Liver (tissue), 8 donors: ENCODE measurements at regions not wholly inside any gene's neighbourhood (a gene's known extent, or its start where the extent isn't known, plus 50 kb on each side); places are given as distances from the start of the nearest gene placed in this dataset.

ENCODE experiments used
- DNase-seq: peaks from one replicate; pipeline ENCODE4 v3.0.0-alpha.2; 2017; ENCODE audit warnings: low spot score
- H3K27ac ChIP-seq, 2 donors: one replicate each; pipeline ENCODE4 v1.7.0; 2013; ENCODE audit warnings: inconsistent platforms in 2 of 2, low read length in 2 of 2, control low read depth in 1 of 2, low read depth in 1 of 2, mild to moderate bottlenecking in 1 of 2
- H3K27me3 ChIP-seq, 4 donors: one replicate each; pipeline versions ENCODE4 v1.6.1 to v1.7.0; 2013; ENCODE audit warnings: low read length in 3 of 4, inconsistent platforms in 1 of 4, mild to moderate bottlenecking in 1 of 4, moderate library complexity in 1 of 4; ENCODE audit not compliant: control insufficient read depth in 4 of 4, insufficient read depth in 4 of 4
- H3K36me3 ChIP-seq, 4 donors: one replicate each; pipeline versions ENCODE4 v1.6.1 to v1.7.0; 2013; ENCODE audit warnings: low read length in 3 of 4, mild to moderate bottlenecking in 3 of 4, low read depth in 1 of 4, moderate library complexity in 1 of 4; ENCODE audit not compliant: control insufficient read depth in 4 of 4, insufficient read depth in 3 of 4
- H3K4me1 ChIP-seq, 4 donors: one replicate each; pipeline versions ENCODE4 v1.6.1 to v1.7.0; 2013; ENCODE audit warnings: low read length in 3 of 4, mild to moderate bottlenecking in 3 of 4, moderate library complexity in 1 of 4; ENCODE audit not compliant: control insufficient read depth in 4 of 4, insufficient read depth in 4 of 4
- H3K4me3 ChIP-seq, 3 donors: one replicate each; pipeline versions ENCODE4 v1.6.1 to v1.7.0; 2013; ENCODE audit warnings: low read length in 3 of 3, control low read depth in 1 of 3, low read depth in 1 of 3, mild to moderate bottlenecking in 1 of 3
- H3K9ac ChIP-seq, 2 donors: one replicate each; pipeline ENCODE4 v1.7.0; 2013; ENCODE audit warnings: low read length in 2 of 2, mild to moderate bottlenecking in 2 of 2, moderate library complexity in 2 of 2, control low read depth in 1 of 2, low read depth in 1 of 2
- H3K9me3 ChIP-seq, 4 donors: one replicate each; pipeline versions ENCODE4 v1.6.1 to v1.7.0; 2013; ENCODE audit warnings: low read length in 3 of 4; ENCODE audit not compliant: control insufficient read depth in 4 of 4
- ATF3 ChIP-seq: IDR thresholded peaks from 2 replicates; pipeline ENCODE4 v1.6.1; 2016; ENCODE audit warnings: antibody characterized with exemption
- CTCF ChIP-seq: fragments of 150-350 bp; IDR thresholded peaks from 2 replicates; pipeline ENCODE4 v1.5.1; 2017; ENCODE audit warnings: improper control_type of control experiment, low read depth, low read length; ENCODE audit not compliant: missing input control
- EGR1 ChIP-seq, 2 donors: IDR thresholded peaks; 2 replicates each; pipeline ENCODE4 v1.6.1; 2016 to 2018; ENCODE audit warnings: antibody characterized with exemption in 2 of 2, low read depth in 2 of 2
- FOXA1 ChIP-seq: IDR thresholded peaks from 2 replicates; pipeline ENCODE4 v1.6.1; 2016; ENCODE audit warnings: antibody characterized with exemption
- FOXA2 ChIP-seq: IDR thresholded peaks from 2 replicates; pipeline ENCODE4 v1.6.1; 2016; ENCODE audit warnings: antibody characterized with exemption
- GABPA ChIP-seq, 2 donors: IDR thresholded peaks in 1 of 2; conservative IDR thresholded peaks in 1 of 2; 2 replicates each; pipeline ENCODE4 v1.6.1; 2016; ENCODE audit warnings: antibody characterized with exemption in 2 of 2, mild to moderate bottlenecking in 1 of 2, moderate library complexity in 1 of 2
- HNF4A ChIP-seq, 2 donors: conservative IDR thresholded peaks; 2 replicates each; pipeline ENCODE4 v1.6.1; 2016; ENCODE audit warnings: antibody characterized with exemption in 2 of 2, mild to moderate bottlenecking in 2 of 2
- HNF4G ChIP-seq: IDR thresholded peaks from 2 replicates; pipeline ENCODE4 v1.6.1; 2016; ENCODE audit warnings: antibody characterized with exemption
- JUND ChIP-seq, 2 donors: IDR thresholded peaks; 2 replicates each; pipeline ENCODE4 v1.6.1; 2016; ENCODE audit warnings: antibody characterized with exemption in 2 of 2
- MAX ChIP-seq: IDR thresholded peaks from 2 replicates; pipeline ENCODE4 v1.6.1; 2016; ENCODE audit warnings: antibody characterized with exemption
- NR2F2 ChIP-seq: IDR thresholded peaks from 2 replicates; pipeline ENCODE4 v1.6.1; 2016; ENCODE audit warnings: antibody characterized with exemption
- RAD21 ChIP-seq, 2 donors: IDR thresholded peaks; 2 replicates each; pipeline ENCODE4 v1.6.1; 2016; ENCODE audit warnings: antibody characterized with exemption in 2 of 2, mild to moderate bottlenecking in 2 of 2
- REST ChIP-seq: IDR thresholded peaks from 2 replicates; pipeline ENCODE4 v1.6.1; 2016; ENCODE audit warnings: antibody characterized with exemption, mild to moderate bottlenecking
- RXRA ChIP-seq, 2 donors: IDR thresholded peaks; 2 replicates each; pipeline ENCODE4 v1.6.1; 2017 to 2018; ENCODE audit warnings: antibody characterized with exemption in 2 of 2, mild to moderate bottlenecking in 1 of 2
- SP1 ChIP-seq: IDR thresholded peaks from 2 replicates; pipeline ENCODE4 v1.6.1; 2018; ENCODE audit warnings: antibody characterized with exemption, mild to moderate bottlenecking
- TAF1 ChIP-seq: conservative IDR thresholded peaks from 2 replicates; pipeline ENCODE4 v1.6.1; 2016; ENCODE audit warnings: antibody characterized with exemption, mild to moderate bottlenecking
- YY1 ChIP-seq: IDR thresholded peaks from 2 replicates; pipeline ENCODE4 v1.6.1; 2016; ENCODE audit warnings: antibody characterized with exemption, mild to moderate bottlenecking
- ZBTB33 ChIP-seq: IDR thresholded peaks from 2 replicates; pipeline ENCODE4 v1.6.1; 2016; ENCODE audit warnings: antibody characterized with exemption
- WGBS: extraction: QIAGEN DNeasy Blood & Tissue Kit; methylation state at CpG from one replicate; pipeline ENCODE4 v1.1.7; 2013; 5-methylcytosine and 5-hydroxymethylcytosine counted together
- donor health status: healthy.
- donor health status: healthy.
- donor health status: healthy.
- donor health status: healthy.
- donor health status: healthy.

GRCh38 chr1:170872663-170873062 is 62.7 kb upstream of the MROH9 start:
- WGBS = 79% methylated on average over 2 of the region's 2 CpGs
- no peak for DNase-seq
- H3K27me3 ChIP-seq = peaks cover 0 to 7% (median 0%) of the 10 kb centered on the region in 4 donors
- H3K9ac ChIP-seq = no peak overlapping the region
- no peaks in the 10 kb centered on the region for H3K36me3 ChIP-seq
- no peaks in the 10 kb centered on the region for H3K9me3 ChIP-seq
- H3K4me1 ChIP-seq = no peaks in the 10 kb centered on the region
- no peak overlapping the region for H3K4me3 ChIP-seq
- H3K27ac ChIP-seq = no peak overlapping the region
- TF ChIP-seq REST (no peak), FOXA2 (no peak), HNF4G (no peak), TAF1 (no peak), NR2F2 (no peak), RAD21 (IDR thresholded peaks at IDR 0.05) (no peak), RXRA (IDR thresholded peaks at IDR 0.05) (no peak), JUND (IDR thresholded peaks at IDR 0.05) (no peak), FOXA1 (no peak), GABPA (IDR thresholded peaks at IDR 0.05 in 1 of 2, conservative IDR thresholded peaks at IDR 0.05 in 1 of 2) (no peak), ATF3 (no peak), EGR1 (IDR thresholded peaks at IDR 0.05; ENCODE audit: low read depth in 2 of 2) (no peak), MAX (no peak), CTCF (no peak), ZBTB33 (no peak), YY1 (no peak), SP1 (no peak), HNF4A (conservative IDR thresholded peaks at IDR 0.05) (no peak)

GRCh38 chr1:170874671-170875070 is 60.7 kb upstream of the MROH9 start:
- Histone ChIP-seq H3K27me3 (peaks cover 0 to 7% (median 0%) of the 10 kb centered on the region in 4 donors), H3K9me3 (no peaks in the 10 kb centered on the region), H3K4me1 (no peaks in the 10 kb centered on the region), H3K36me3 (no peaks in the 10 kb centered on the region), H3K9ac (no peak overlapping the region), H3K27ac (no peak overlapping the region), H3K4me3 (no peak overlapping the region)
- no peak for TF ChIP-seq FOXA1
- TF ChIP-seq REST = no peak
- no peak for TF ChIP-seq ZBTB33
- no peak for TF ChIP-seq GABPA (IDR thresholded peaks at IDR 0.05 in 1 of 2, conservative IDR thresholded peaks at IDR 0.05 in 1 of 2)
- no peak for TF ChIP-seq HNF4A (conservative IDR thresholded peaks at IDR 0.05)
- TF ChIP-seq ATF3 = no peak
- no peak for TF ChIP-seq YY1
- TF ChIP-seq TAF1 = no peak
- no peak for TF ChIP-seq FOXA2
- TF ChIP-seq RXRA (IDR thresholded peaks at IDR 0.05) = no peak
- TF ChIP-seq JUND (IDR thresholded peaks at IDR 0.05) = no peak
- no peak for TF ChIP-seq HNF4G
- TF ChIP-seq NR2F2 = no peak
- DNase-seq = no peak
- WGBS = 81% methylated on average over 1 of the region's 1 CpG
